H1 (cell line): ENCODE measurements at regions not wholly inside any gene's neighbourhood (a gene's known extent, or its start where the extent isn't known, plus 50 kb on each side); places are given as distances from the start of the nearest gene placed in this dataset.

Experiments
- CTCF ChIA-PET: fragments of 300-600 bp; sonication (Branson Sonifier 250); formaldehyde crosslinking; loops from one replicate; lab custom pipeline; 2021; ENCODE audit not compliant: partially characterized antibody; lab: Charles Lee
- POLR2A ChIA-PET: fragments of 300-600 bp; sonication (Branson Sonifier 250); formaldehyde crosslinking; loops from one replicate; lab custom pipeline; 2021; ENCODE audit warnings: inconsistent platforms; ENCODE audit not compliant: partially characterized antibody; lab: Charles Lee
- DNase-seq, 2 experiments: peaks; one replicate each; pipeline versions ENCODE4 v3.0.0 to v3.0.0-alpha.2; 2010 to 2022; ENCODE audit warnings: low spot score in 2 of 2, low read depth in 1 of 2, mixed read lengths in 1 of 2
- FAIRE-seq: peaks from 2 replicates; lab custom pipeline; 2011; peaks lifted over from hg19 to GRCh38; lab: Jason Lieb, UNC
- H2AFZ ChIP-seq: 2 replicates; pipeline ENCODE4 v1.8.1; 2012; ENCODE audit warnings: low read length, inconsistent platforms
- H2AK5ac ChIP-seq: 2 replicates; pipeline ENCODE4 v1.6.1; 2013; ENCODE audit warnings: low read depth, low read length
- H2BK120ac ChIP-seq: replicated peaks from 2 replicates; pipeline ENCODE3; 2013; ENCODE audit warnings: low read depth, low read length, inconsistent platforms
- H2BK12ac ChIP-seq: 2 replicates; pipeline ENCODE4 v1.6.1; 2013; ENCODE audit warnings: low read depth, low read length
- H2BK15ac ChIP-seq: 2 replicates; pipeline ENCODE4 v1.6.1; 2013; ENCODE audit warnings: low read length
- H2BK20ac ChIP-seq: 2 replicates; pipeline ENCODE4 v1.6.1; 2013; ENCODE audit warnings: low read length
- H2BK5ac ChIP-seq: 2 replicates; pipeline ENCODE4 v1.6.1; 2013; ENCODE audit warnings: low read depth, low read length
- H3K14ac ChIP-seq: 2 replicates; pipeline ENCODE4 v1.6.1; 2013; ENCODE audit warnings: inconsistent platforms; ENCODE audit not compliant: insufficient read length
- H3K18ac ChIP-seq: 2 replicates; pipeline ENCODE4 v1.6.1; 2013; ENCODE audit warnings: low read length; ENCODE audit errors: extremely low read depth
- H3K23ac ChIP-seq: 2 replicates; pipeline ENCODE4 v1.6.1; 2013; ENCODE audit warnings: inconsistent platforms; ENCODE audit not compliant: insufficient read length
- H3K23me2 ChIP-seq: 2 replicates; pipeline ENCODE4 v1.6.1; 2013; ENCODE audit warnings: low read depth, low read length
- H3K27ac ChIP-seq: 2 replicates; pipeline ENCODE4 v1.6.1; 2011; ENCODE audit warnings: low read depth, low read length, inconsistent platforms
- H3K27me3 ChIP-seq, 4 experiments: replicated peaks in 1 of 4; 1 replicate in 1 of 4; 2 replicates in 3 of 4; pipeline versions ENCODE4 v1.6.1 to v1.8.1; 2011 to 2013; ENCODE audit warnings: low read length in 3 of 4, mild to moderate bottlenecking in 3 of 4, inconsistent platforms in 2 of 4, mixed read lengths in 2 of 4, moderate library complexity in 1 of 4; ENCODE audit not compliant: control insufficient read depth in 3 of 4, insufficient read depth in 3 of 4; ENCODE audit errors: extremely low read depth in 1 of 4
- H3K36me3 ChIP-seq, 4 experiments: 2 replicates each; pipeline versions ENCODE4 v1.6.1 to v1.8.1; 2011 to 2013; ENCODE audit warnings: mild to moderate bottlenecking in 4 of 4, low read length in 3 of 4, moderate library complexity in 2 of 4, control low read depth in 1 of 4, inconsistent platforms in 1 of 4; ENCODE audit not compliant: insufficient read depth in 4 of 4, control insufficient read depth in 2 of 4
- H3K4ac ChIP-seq: replicated peaks from 2 replicates; pipeline ENCODE3; 2013; ENCODE audit warnings: low read length, low read depth, mixed read lengths, inconsistent platforms; ENCODE audit not compliant: insufficient read length
- H3K4me1 ChIP-seq, 4 experiments: replicated peaks in 1 of 4; 1 replicate in 1 of 4; 2 replicates in 3 of 4; pipeline versions ENCODE4 v1.6.1 to v1.8.1; 2011 to 2013; ENCODE audit warnings: low read length in 3 of 4, inconsistent platforms in 2 of 4, mixed read lengths in 1 of 4; ENCODE audit not compliant: insufficient read depth in 4 of 4, control insufficient read depth in 3 of 4
- H3K4me2 ChIP-seq, 2 experiments: 2 replicates each; pipeline versions ENCODE4 v1.6.1 to v1.8.1; 2011 to 2013; ENCODE audit warnings: low read depth in 2 of 2, low read length in 2 of 2, control low read depth in 1 of 2, inconsistent platforms in 1 of 2, mild to moderate bottlenecking in 1 of 2; ENCODE audit not compliant: insufficient read depth in 1 of 2
- H3K4me3 ChIP-seq, 4 experiments: fragments of 200-600, 300-600 bp in 1 of 4; sonication (generic), shearing (Covaris generic), sonication (Bioruptor Twin) in 1 of 4; 2 replicates each; pipeline versions ENCODE4 v1.5.1 to v1.8.1; 2011 to 2016; ENCODE audit warnings: low read length in 4 of 4, low read depth in 3 of 4, control low read depth in 2 of 4, inconsistent platforms in 2 of 4, mild to moderate bottlenecking in 2 of 4, mixed read lengths in 1 of 4, moderate library complexity in 1 of 4; ENCODE audit not compliant: insufficient read depth in 2 of 4; ENCODE audit errors: extremely low read depth in 1 of 4
- H3K56ac ChIP-seq: replicated peaks from 2 replicates; pipeline ENCODE3; 2013; ENCODE audit warnings: low read depth, mild to moderate bottlenecking, mixed read lengths, low read length, inconsistent platforms; ENCODE audit not compliant: insufficient read length
- H3K79me1 ChIP-seq: 2 replicates; pipeline ENCODE4 v1.6.1; 2013; ENCODE audit warnings: low read depth, low read length, control low read depth
- H3K79me2 ChIP-seq, 2 experiments: 2 replicates each; pipeline versions ENCODE4 v1.6.1 to v1.8.1; 2012 to 2013; ENCODE audit warnings: low read length in 2 of 2, mild to moderate bottlenecking in 2 of 2, inconsistent platforms in 1 of 2; ENCODE audit not compliant: insufficient read depth in 2 of 2, control insufficient read depth in 1 of 2
- H3K9ac ChIP-seq, 4 experiments: replicated peaks in 1 of 4; 1 replicate in 1 of 4; 2 replicates in 3 of 4; pipeline versions ENCODE4 v1.6.1 to v1.8.1; 2011 to 2013; ENCODE audit warnings: low read depth in 3 of 4, low read length in 3 of 4, control low read depth in 2 of 4, mild to moderate bottlenecking in 2 of 4, moderate library complexity in 2 of 4, inconsistent platforms in 1 of 4; ENCODE audit errors: extremely low read depth in 1 of 4
- H3K9me3 ChIP-seq, 2 experiments: 2 replicates each; pipeline versions ENCODE4 v1.6.1 to v1.8.1; 2012 to 2013; ENCODE audit warnings: mild to moderate bottlenecking in 2 of 2, moderate library complexity in 2 of 2, control low read depth in 1 of 2, inconsistent platforms in 1 of 2, low read depth in 1 of 2, low read length in 1 of 2, mixed read lengths in 1 of 2; ENCODE audit not compliant: insufficient read depth in 2 of 2
- H4K20me1 ChIP-seq, 2 experiments: replicated peaks in 1 of 2; 2 replicates each; pipeline versions ENCODE3 to v1.8.1; 2011 to 2013; ENCODE audit warnings: inconsistent platforms in 2 of 2, low read length in 2 of 2, mild to moderate bottlenecking in 1 of 2; ENCODE audit not compliant: insufficient read depth in 2 of 2, control insufficient read depth in 1 of 2
- H4K5ac ChIP-seq: 2 replicates; pipeline ENCODE4 v1.6.1; 2013; ENCODE audit warnings: low read length, low read depth, mixed read lengths, inconsistent platforms; ENCODE audit not compliant: insufficient read length
- H4K8ac ChIP-seq: 2 replicates; pipeline ENCODE4 v1.8.0; 2013; ENCODE audit warnings: mild to moderate bottlenecking, moderate library complexity, low read length, inconsistent platforms; ENCODE audit not compliant: insufficient read depth; ENCODE audit errors: extremely low read depth
- H4K91ac ChIP-seq: replicated peaks from 2 replicates; pipeline ENCODE3; 2013; ENCODE audit warnings: low read length, mixed read lengths, inconsistent platforms; ENCODE audit not compliant: insufficient read length
- CBX5 ChIP-seq: fragments of 300-800, 300-1000 bp; sonication (generic); IDR thresholded peaks from 2 replicates; pipeline ENCODE4 v1.7.1; 2016; ENCODE audit warnings: antibody characterized with exemption, low read length, low read depth
- EGR1 ChIP-seq: IDR thresholded peaks from 2 replicates; pipeline ENCODE4 v1.6.1; 2011; ENCODE audit warnings: low read depth, low read length, borderline replicate concordance
- JUND ChIP-seq: IDR thresholded peaks from 2 replicates; pipeline ENCODE4 v1.6.1; 2011; ENCODE audit warnings: mild to moderate bottlenecking, improper control_type of control experiment, low read length
- NANOG ChIP-seq: IDR thresholded peaks from 2 replicates; pipeline ENCODE4 v1.6.1; 2011; ENCODE audit warnings: low read length, low read depth, mild to moderate bottlenecking, inconsistent platforms; ENCODE audit not compliant: insufficient read depth, poor library complexity, severe bottlenecking
- NRF1 ChIP-seq: IDR thresholded peaks from 2 replicates; pipeline ENCODE4 v1.6.1; 2011; ENCODE audit warnings: mild to moderate bottlenecking, low read depth, low read length, improper control_type of control experiment
- POU5F1 ChIP-seq: IDR thresholded peaks from 2 replicates; pipeline ENCODE4 v1.6.1; 2011; ENCODE audit warnings: low read depth, mild to moderate bottlenecking, low read length, moderate library complexity
- RFX5 ChIP-seq: IDR thresholded peaks from 2 replicates; pipeline ENCODE4 v1.6.1; 2011; ENCODE audit warnings: low read depth, low read length, improper control_type of control experiment, borderline replicate concordance
- SAP30 ChIP-seq: fragments of 300-600 bp; sonication (generic); IDR thresholded peaks from 2 replicates; pipeline ENCODE4 v1.7.1; 2012; ENCODE audit warnings: low read length, moderate library complexity, mild to moderate bottlenecking, inconsistent platforms; ENCODE audit not compliant: insufficient read depth, insufficient replicate concordance
- SIN3A ChIP-seq, 2 experiments: IDR thresholded peaks in 1 of 2; conservative IDR thresholded peaks in 1 of 2; 2 replicates each; pipeline ENCODE4 v1.6.1; 2011 to 2012; ENCODE audit warnings: low read length in 2 of 2, improper control_type of control experiment in 1 of 2, low read depth in 1 of 2, mild to moderate bottlenecking in 1 of 2
- SIRT6 ChIP-seq: IDR thresholded peaks from one replicate; pipeline ENCODE4 v1.7.1; 2012; ENCODE audit warnings: low read length, inconsistent platforms
- SRF ChIP-seq: IDR thresholded peaks from 2 replicates; pipeline ENCODE4 v1.6.1; 2011; ENCODE audit warnings: mild to moderate bottlenecking, low read depth, low read length, moderate library complexity
- WGBS, 2 experiments: shearing (Covaris generic) in 1 of 2; methylation state at CpG; one replicate each; pipeline versions ENCODE4 v1.1.6 to v1.1.7; 2013 to 2015; ENCODE audit warnings: low lambda C conversion rate in 2 of 2, mixed read lengths in 2 of 2, inconsistent platforms in 1 of 2, low coverage in 1 of 2, missing lambda C conversion rate in 1 of 2; ENCODE audit not compliant: insufficient replicate concordance in 2 of 2, insufficient coverage in 1 of 2, insufficient read length in 1 of 2; ENCODE audit errors: extremely low coverage in 1 of 2, missing lambda C conversion rate in 1 of 2; 5-methylcytosine and 5-hydroxymethylcytosine counted together
- TF ChIP-seq, protein P1 (sequence below): IDR thresholded peaks from 2 replicates; pipeline ENCODE4 v1.6.1; 2011; ENCODE audit warnings: low read depth, mild to moderate bottlenecking, low read length; ENCODE audit not compliant: insufficient read depth
- TF ChIP-seq, protein P2 (sequence below): IDR thresholded peaks from 2 replicates; pipeline ENCODE4 v1.6.1; 2012; ENCODE audit warnings: low read length, inconsistent platforms

DNA sequence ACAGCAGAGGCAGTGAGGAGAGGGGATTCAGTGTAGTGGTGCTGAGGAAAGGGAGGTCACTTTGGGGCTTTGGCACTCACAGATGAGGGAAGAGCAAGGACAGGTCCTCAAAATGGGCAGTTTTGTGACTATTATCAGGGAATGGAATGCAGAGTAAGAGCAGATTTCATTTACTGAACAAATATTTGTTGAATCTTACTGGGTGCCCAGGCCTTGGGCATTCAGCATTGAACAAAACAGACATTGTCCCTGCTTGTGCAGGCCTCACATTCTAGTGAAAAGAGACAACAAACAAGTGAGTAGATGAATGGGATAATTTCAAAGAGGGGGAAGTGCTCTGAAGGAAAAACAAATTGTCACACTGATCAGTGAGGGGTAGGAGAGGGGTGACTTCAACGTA is 404.1 kb downstream of the DMRT2 start:
- no peaks in the 10 kb centered on the region for H4K20me1 ChIP-seq
- no peak overlapping the region for H3K14ac ChIP-seq
- H3K4me2 ChIP-seq: no peak overlapping the region
- H3K18ac ChIP-seq: no peak overlapping the region
- H3K36me3 ChIP-seq: no peaks in the 10 kb centered on the region
- H3K4me3 ChIP-seq: no peak overlapping the region
- H2BK5ac ChIP-seq: no peak overlapping the region
- no peak overlapping the region for H3K9ac ChIP-seq
- H3K23ac ChIP-seq: no peak overlapping the region
- H3K4me1 ChIP-seq: no peaks in the 10 kb centered on the region
- WGBS, 2 experiments: 73% methylated on average over 1 of the region's 1 CpG; no CpG with 5 or more reads in 1 of the 2 experiments
- no peak overlapping the region for H4K5ac ChIP-seq
- no peaks in the 10 kb centered on the region for H3K27me3 ChIP-seq
- H3K4ac ChIP-seq: no peak overlapping the region
- FAIRE-seq (no peak), DNase-seq (no peak)
- H2BK20ac ChIP-seq: no peak overlapping the region
- H3K23me2 ChIP-seq: no peaks in the 10 kb centered on the region
- no peaks in the 10 kb centered on the region for H3K79me1 ChIP-seq
- H4K91ac ChIP-seq: no peak overlapping the region
- H3K79me2 ChIP-seq: no peaks in the 10 kb centered on the region
- ChIA-PET POLR2A (no interaction called here), CTCF (no interaction called here)
- no peak overlapping the region for H3K56ac ChIP-seq
- no peak overlapping the region for H2BK120ac ChIP-seq
- H2AFZ ChIP-seq: no peak overlapping the region
- no peak overlapping the region for H2AK5ac ChIP-seq
- H2BK15ac ChIP-seq: no peak overlapping the region
- H4K8ac ChIP-seq: no peak overlapping the region
- H3K9me3 ChIP-seq: peaks cover 51 to 63% of the 10 kb centered on the region in 2 experiments
- no peak overlapping the region for H3K27ac ChIP-seq
- no peak overlapping the region for H2BK12ac ChIP-seq
- no peak for TF ChIP-seq RFX5
- TF ChIP-seq, protein P1, sequence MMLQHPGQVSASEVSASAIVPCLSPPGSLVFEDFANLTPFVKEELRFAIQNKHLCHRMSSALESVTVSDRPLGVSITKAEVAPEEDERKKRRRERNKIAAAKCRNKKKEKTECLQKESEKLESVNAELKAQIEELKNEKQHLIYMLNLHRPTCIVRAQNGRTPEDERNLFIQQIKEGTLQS: no peak
- TF ChIP-seq SRF: no peak
- no peak for TF ChIP-seq POU5F1
- no peak for TF ChIP-seq NANOG
- no peak for TF ChIP-seq CBX5
- no peak for TF ChIP-seq SAP30
- TF ChIP-seq SIRT6: no peak
- TF ChIP-seq EGR1: no peak
- TF ChIP-seq SIN3A (conservative IDR thresholded peaks at IDR 0.05 in 1 of 2, IDR thresholded peaks at IDR 0.05 in 1 of 2; ENCODE audit: low read depth in 1 of 2, low read length in 2 of 2): no peak
- TF ChIP-seq NRF1: no peak
- no peak for TF ChIP-seq JUND
- TF ChIP-seq, protein P2, sequence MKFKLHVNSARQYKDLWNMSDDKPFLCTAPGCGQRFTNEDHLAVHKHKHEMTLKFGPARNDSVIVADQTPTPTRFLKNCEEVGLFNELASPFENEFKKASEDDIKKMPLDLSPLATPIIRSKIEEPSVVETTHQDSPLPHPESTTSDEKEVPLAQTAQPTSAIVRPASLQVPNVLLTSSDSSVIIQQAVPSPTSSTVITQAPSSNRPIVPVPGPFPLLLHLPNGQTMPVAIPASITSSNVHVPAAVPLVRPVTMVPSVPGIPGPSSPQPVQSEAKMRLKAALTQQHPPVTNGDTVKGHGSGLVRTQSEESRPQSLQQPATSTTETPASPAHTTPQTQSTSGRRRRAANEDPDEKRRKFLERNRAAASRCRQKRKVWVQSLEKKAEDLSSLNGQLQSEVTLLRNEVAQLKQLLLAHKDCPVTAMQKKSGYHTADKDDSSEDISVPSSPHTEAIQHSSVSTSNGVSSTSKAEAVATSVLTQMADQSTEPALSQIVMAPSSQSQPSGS: no peak
